Left renal pelvis (tissue), 4 donors: ENCODE measurements at regions not wholly inside any gene's neighbourhood (a gene's known extent, or its start where the extent isn't known, plus 50 kb on each side); places are given as distances from the start of the nearest gene placed in this dataset.
"Not testable (repeated sequence)": the region's sequence is repeated elsewhere in the genome, so short reads cannot be mapped to it uniquely, and the experiment has no call there.

Experiments used
- DNase-seq, 4 donors: peaks; one replicate each; pipeline ENCODE4 v3.0.0-alpha.2; 2013; ENCODE audit warnings: low read depth in 4 of 4, low spot score in 3 of 4

GRCh38 chr14:80059041-80059440, 152.3 kb downstream of the DIO2 start:
- DNase-seq, result no peak

GRCh38 chr14:80056497-80056801, 154.9 kb downstream of the DIO2 start:
- DNase-seq, result peak in 1 of 4 donors; percentile 1

GRCh38 chr14:80055667-80056496, 155.4 kb downstream of the DIO2 start:
- DNase-seq, result peak; percentile 18 to 41 (median 29)

- no peak for DNase-seq
Measured at GRCh38 chr14:80055226-80055625, 156.1 kb downstream of the DIO2 start.

- no peak for DNase-seq
Measured at GRCh38 chr14:80054020-80054419, 157.3 kb downstream of the DIO2 start.

GRCh38 chr14:80049055-80049454, 162.2 kb downstream of the DIO2 start:
- DNase-seq, result no peak

- no peak for DNase-seq
Measured at GRCh38 chr14:80047761-80048160, 163.5 kb downstream of the DIO2 start.

GRCh38 chr14:80037349-80037748, 174.0 kb downstream of the DIO2 start:
- no peak for DNase-seq

GRCh38 chr14:80024417-80024816, 186.9 kb downstream of the DIO2 start:
- no peak for DNase-seq

GRCh38 chr14:80018476-80018875, 192.8 kb downstream of the DIO2 start:
- not testable (repeated sequence) for DNase-seq

- DNase-seq, result no peak
Measured at GRCh38 chr14:80017795-80018194, 193.5 kb downstream of the DIO2 start.

GRCh38 chr14:80010245-80010644, 201.1 kb downstream of the DIO2 start:
- not testable (repeated sequence) for DNase-seq

- DNase-seq, result no peak
Measured at GRCh38 chr14:80005561-80005960, 205.7 kb downstream of the DIO2 start.

GRCh38 chr14:80004871-80005270, 206.4 kb downstream of the DIO2 start:
- DNase-seq, result no peak

GRCh38 chr14:80003138-80003537, 208.2 kb downstream of the DIO2 start:
- DNase-seq, result no peak

- no peak for DNase-seq
Measured at GRCh38 chr14:79997509-79998208, 213.6 kb downstream of the DIO2 start.

GRCh38 chr14:79992407-79993198, 218.7 kb downstream of the DIO2 start:
- no peak for DNase-seq

- DNase-seq, result no peak
Measured at GRCh38 chr14:79991866-79992265, 219.4 kb downstream of the DIO2 start.

- DNase-seq, result no peak
Measured at GRCh38 chr14:79989990-79990389, 221.3 kb downstream of the DIO2 start.

- no peak for DNase-seq
Measured at GRCh38 chr14:79986251-79986650, 225.1 kb downstream of the DIO2 start.

- DNase-seq, result no peak
Measured at GRCh38 chr14:79972230-79972629, 239.1 kb downstream of the DIO2 start.
